WERI-Rb-1 (cell line): ENCODE measurements at regions not wholly inside any gene's neighbourhood (a gene's known extent, or its start where the extent isn't known, plus 50 kb on each side); places are given as distances from the start of the nearest gene placed in this dataset.
"Not testable (repeated sequence)": the region's sequence is repeated elsewhere in the genome, so short reads cannot be mapped to it uniquely, and the experiment has no call there.

Experiments
- DNase-seq: peaks from one replicate; pipeline ENCODE4 v3.0.0-alpha.2; 2020
- H3K27ac ChIP-seq: fragments of 250-450 bp; sonication (Bioruptor Pico); 2 replicates; pipeline ENCODE4 v1.5.1; 2020; ENCODE audit warnings: mild to moderate bottlenecking, moderate library complexity
- H3K27me3 ChIP-seq: fragments of 250-450 bp; sonication (Bioruptor Pico); 2 replicates; pipeline ENCODE4 v1.5.1; 2021; ENCODE audit warnings: mild to moderate bottlenecking, low read depth, moderate library complexity; ENCODE audit not compliant: insufficient read depth, severe bottlenecking
- H3K36me3 ChIP-seq: fragments of 250-450 bp; sonication (Bioruptor Pico); 2 replicates; pipeline ENCODE4 v1.5.1; 2020; ENCODE audit warnings: mild to moderate bottlenecking, moderate library complexity
- H3K4me3 ChIP-seq: 2 replicates; pipeline ENCODE4 v1.5.1; 2011; ENCODE audit warnings: low read depth, mild to moderate bottlenecking, control low read depth, low read length
- H3K9me3 ChIP-seq: fragments of 250-450 bp; sonication (Bioruptor Pico); 2 replicates; pipeline ENCODE4 v1.5.1; 2021; ENCODE audit warnings: mild to moderate bottlenecking, moderate library complexity; ENCODE audit not compliant: severe bottlenecking
- CTCF ChIP-seq: IDR thresholded peaks from 2 replicates; pipeline ENCODE4 v1.5.1; 2011; ENCODE audit warnings: low read depth, mild to moderate bottlenecking, control low read depth, inconsistent platforms, low read length

- Histone ChIP-seq H3K9me3 (no peaks in the 10 kb centered on the region), H3K36me3 (no peaks in the 10 kb centered on the region), H3K27me3 (no peaks in the 10 kb centered on the region), H3K4me3 (no peak overlapping the region), H3K27ac (no peak overlapping the region)
- no peak for DNase-seq
- TF ChIP-seq CTCF, result no peak
These were observed 169.3 kb upstream of the CAND1 start for GRCh38 chr12:67099858-67100257.

- TF ChIP-seq CTCF, result no peak
- H3K27me3 ChIP-seq, result no peaks in the 10 kb centered on the region
- H3K9me3 ChIP-seq, result peaks cover 10% of the 10 kb centered on the region
- H3K27ac ChIP-seq, result no peak overlapping the region
- no peak overlapping the region for H3K4me3 ChIP-seq
- H3K36me3 ChIP-seq, result no peaks in the 10 kb centered on the region
- DNase-seq, result no peak
These were observed 165.6 kb upstream of the CAND1 start for GRCh38 chr12:67103521-67103920.

- H3K27ac ChIP-seq, result no peak overlapping the region
- no peaks in the 10 kb centered on the region for H3K36me3 ChIP-seq
- H3K27me3 ChIP-seq, result no peaks in the 10 kb centered on the region
- H3K9me3 ChIP-seq, result peaks cover 10% of the 10 kb centered on the region
- DNase-seq, result no peak
- no peak overlapping the region for H3K4me3 ChIP-seq
- TF ChIP-seq CTCF, result no peak
These were observed 161.9 kb upstream of the CAND1 start for GRCh38 chr12:67107235-67107634.

GRCh38 chr12:67107751-67108269, 161.3 kb upstream of the CAND1 start:
- peaks cover 10% of the 10 kb centered on the region for H3K9me3 ChIP-seq
- H3K4me3 ChIP-seq, result no peak overlapping the region
- DNase-seq, result no peak
- TF ChIP-seq CTCF, result no peak
- no peaks in the 10 kb centered on the region for H3K36me3 ChIP-seq
- no peak overlapping the region for H3K27ac ChIP-seq
- H3K27me3 ChIP-seq, result no peaks in the 10 kb centered on the region

GRCh38 chr12:67110345-67110744, 158.8 kb upstream of the CAND1 start:
- not testable (repeated sequence) for H3K27me3 ChIP-seq, H3K27ac ChIP-seq, H3K36me3 ChIP-seq, DNase-seq, H3K9me3 ChIP-seq
- 0 out of 2 replicates have a peak overlapping the region, but pooled peaks have one; percentile 11 for H3K4me3 ChIP-seq

- DNase-seq, result peak; percentile 89
- Histone ChIP-seq H3K27me3 (no peaks in the 10 kb centered on the region), H3K4me3 (0 out of 2 replicates have a peak overlapping the region, but pooled peaks have one; percentile 11), H3K36me3 (no peaks in the 10 kb centered on the region), H3K27ac (peak overlapping the region; percentile 31), H3K9me3 (peaks cover 10% of the 10 kb centered on the region)
- TF ChIP-seq CTCF, result no peak
These were observed 158.0 kb upstream of the CAND1 start for GRCh38 chr12:67111182-67111581.
